Activated CD8-positive, alpha-beta T cell treated with anti-CD3 and anti-CD28 coated beads, Interleukin-2, amount 10 ng/mL, durations not matched to agents 7 days and 5 days (primary cell): ENCODE measurements at regions not wholly inside any gene's neighbourhood (a gene's known extent, or its start where the extent isn't known, plus 50 kb on each side); places are given as distances from the start of the nearest gene placed in this dataset.
"Not testable (repeated sequence)": the region's sequence is repeated elsewhere in the genome, so short reads cannot be mapped to it uniquely, and the experiment has no call there.

ENCODE experiments used
- ATAC-seq: fragments of 150-1000 bp; cut with Tn5 transposase; one replicate; pipeline ENCODE4 v1.10.0; 2021; ENCODE audit warnings: moderate library complexity
- CTCF ChIA-PET: fragments of 350-600 bp; sonication (Branson Sonifier 250); formaldehyde crosslinking; loops from one replicate; lab custom pipeline; 2021; ENCODE audit warnings: antibody characterized with exemption; lab: Charles Lee
- POLR2A ChIA-PET: fragments of 350-600 bp; sonication (Branson Sonifier 250); formaldehyde crosslinking; loops from one replicate; lab custom pipeline; 2021; ENCODE audit warnings: antibody characterized with exemption; lab: Charles Lee
- DNase-seq: peaks from one replicate; pipeline ENCODE4 v3.0.0-alpha.2; 2020
- H3K27ac Mint-ChIP-seq: one replicate; pipeline ENCODE4 v1.8.0; 2021; ENCODE audit warnings: mild to moderate bottlenecking, mixed read lengths
- H3K27me3 Mint-ChIP-seq: one replicate; pipeline ENCODE4 v1.8.0; 2021; ENCODE audit warnings: low read depth, mixed read lengths
- H3K36me3 Mint-ChIP-seq: one replicate; pipeline ENCODE4 v1.8.0; 2021; ENCODE audit warnings: low read depth, mixed read lengths
- H3K4me1 Mint-ChIP-seq: one replicate; pipeline ENCODE4 v1.8.0; 2021; ENCODE audit warnings: low read depth, mixed read lengths
- H3K4me3 Mint-ChIP-seq: one replicate; pipeline ENCODE4 v1.8.0; 2021; ENCODE audit warnings: mild to moderate bottlenecking, mixed read lengths
- H3K9me3 Mint-ChIP-seq: one replicate; pipeline ENCODE4 v1.8.0; 2022; ENCODE audit warnings: mixed read lengths; ENCODE audit not compliant: insufficient read depth

DNA sequence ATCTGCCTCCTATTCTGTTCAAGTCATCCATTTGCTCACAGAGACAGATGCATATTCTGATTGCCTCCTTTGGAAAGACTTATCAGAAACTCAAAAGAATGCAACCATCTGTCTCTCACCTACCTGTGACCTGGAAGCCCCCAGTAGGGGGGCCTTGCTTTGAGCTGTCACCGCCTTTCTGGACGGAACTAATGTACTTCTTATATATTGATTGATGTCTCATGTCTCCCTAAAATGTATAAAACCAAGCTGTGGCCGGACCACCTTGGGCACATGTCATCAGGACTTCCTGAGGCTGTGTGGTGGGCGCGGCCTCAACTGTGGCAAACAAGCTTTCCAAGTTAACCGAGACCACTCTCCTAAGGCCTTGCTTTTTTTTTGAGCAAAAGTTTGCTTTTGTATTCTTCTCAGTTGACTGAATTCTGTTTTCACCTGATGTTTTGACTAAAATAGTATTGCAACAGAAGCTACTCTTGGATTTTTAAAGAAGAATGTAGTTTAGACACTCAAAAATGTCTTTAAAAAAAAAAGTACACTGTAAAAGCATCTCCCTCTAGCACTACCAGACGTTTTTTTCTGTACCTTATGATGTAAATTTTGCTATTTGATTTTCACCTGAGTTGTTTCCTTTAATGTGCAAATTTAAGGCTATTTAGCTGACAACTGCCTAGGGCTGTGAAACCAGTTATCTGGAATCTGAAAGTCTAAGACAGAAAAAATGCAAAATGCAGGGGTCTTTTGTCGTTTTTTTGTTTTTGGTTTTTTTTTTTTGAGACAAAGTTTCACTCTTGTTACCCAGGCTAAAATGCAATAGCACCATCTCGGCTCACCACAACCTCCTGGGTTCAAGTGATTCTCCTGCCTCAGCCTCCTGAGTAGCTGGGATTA is 298.8 kb upstream of the SGCG start:
- CTCF ChIA-PET, DNase-seq, POLR2A ChIA-PET, H3K9me3 Mint-ChIP-seq, H3K4me3 Mint-ChIP-seq, ATAC-seq, H3K27ac Mint-ChIP-seq, H3K36me3 Mint-ChIP-seq, H3K27me3 Mint-ChIP-seq, H3K4me1 Mint-ChIP-seq: not testable (repeated sequence)

- Mint-ChIP-seq H3K4me3 (no peak overlapping the region), H3K9me3 (no peaks in the 10 kb centered on the region), H3K27ac (no peak overlapping the region), H3K36me3 (no peaks in the 10 kb centered on the region), H3K27me3 (no peaks in the 10 kb centered on the region), H3K4me1 (no peaks in the 10 kb centered on the region)
- ChIA-PET CTCF (no interaction called here), POLR2A (no interaction called here)
- no peak for ATAC-seq
- DNase-seq: no peak
Observed at GRCh38 chr13:22883262-22883840, 297.4 kb upstream of the SGCG start.

DNA sequence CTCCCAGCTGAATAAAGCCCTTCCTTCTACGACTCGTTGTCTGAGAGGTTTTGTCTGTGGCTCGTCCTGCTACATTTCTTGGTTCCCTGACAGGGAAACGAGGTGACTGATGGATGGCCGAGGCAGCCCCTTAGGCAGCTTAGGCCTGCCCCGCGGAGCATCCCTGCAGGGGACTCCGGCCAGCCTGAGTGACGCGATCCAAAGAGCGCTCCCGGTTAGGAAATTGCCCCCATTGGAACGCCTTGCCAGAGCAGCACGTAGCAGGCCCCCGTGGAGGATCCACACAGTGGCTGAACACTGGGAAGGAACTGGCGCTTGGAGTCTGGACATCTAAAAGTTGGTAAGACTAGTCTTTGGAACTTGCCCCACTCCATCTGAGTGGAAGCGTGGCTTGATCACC is 296.8 kb upstream of the SGCG start:
- POLR2A ChIA-PET: no interaction called here
- peaks cover 3% of the 10 kb centered on the region for H3K9me3 Mint-ChIP-seq
- DNase-seq (no peak), ATAC-seq (no peak)
- CTCF ChIA-PET: no interaction called here
- no peaks in the 10 kb centered on the region for H3K36me3 Mint-ChIP-seq
- no peaks in the 10 kb centered on the region for H3K27me3 Mint-ChIP-seq
- H3K27ac Mint-ChIP-seq: no peak overlapping the region
- H3K4me3 Mint-ChIP-seq: no peak overlapping the region
- no peaks in the 10 kb centered on the region for H3K4me1 Mint-ChIP-seq

- H3K4me3 Mint-ChIP-seq, POLR2A ChIA-PET, DNase-seq, H3K9me3 Mint-ChIP-seq, H3K4me1 Mint-ChIP-seq, ATAC-seq, H3K36me3 Mint-ChIP-seq, H3K27ac Mint-ChIP-seq, H3K27me3 Mint-ChIP-seq, CTCF ChIA-PET: not testable (repeated sequence)
Observed at GRCh38 chr13:22886061-22886460, 294.7 kb upstream of the SGCG start.

DNA sequence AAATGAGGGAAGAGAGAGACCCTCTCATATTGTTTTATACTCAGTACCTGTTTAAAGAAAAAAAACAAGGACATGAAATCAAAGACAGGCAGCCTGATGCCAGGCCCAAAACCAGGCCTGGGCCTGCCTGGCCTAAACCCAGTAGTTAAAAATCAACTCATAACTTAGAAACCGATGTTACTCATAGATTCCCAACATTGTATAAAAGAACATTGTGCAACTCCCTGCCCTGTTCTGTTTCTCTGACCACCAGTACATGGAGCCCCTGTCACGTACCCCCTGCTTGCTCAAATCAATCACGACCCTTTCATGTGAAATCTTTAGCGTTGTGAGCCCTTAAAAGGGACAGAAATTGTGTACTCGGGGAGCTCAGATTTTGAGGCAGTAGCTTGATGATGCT is 291.4 kb upstream of the SGCG start:
- H3K27ac Mint-ChIP-seq, H3K4me3 Mint-ChIP-seq, POLR2A ChIA-PET, H3K27me3 Mint-ChIP-seq, H3K36me3 Mint-ChIP-seq, ATAC-seq, DNase-seq, CTCF ChIA-PET, H3K4me1 Mint-ChIP-seq: not testable (repeated sequence)
- H3K9me3 Mint-ChIP-seq: peaks cover 13% of the 10 kb centered on the region

DNA sequence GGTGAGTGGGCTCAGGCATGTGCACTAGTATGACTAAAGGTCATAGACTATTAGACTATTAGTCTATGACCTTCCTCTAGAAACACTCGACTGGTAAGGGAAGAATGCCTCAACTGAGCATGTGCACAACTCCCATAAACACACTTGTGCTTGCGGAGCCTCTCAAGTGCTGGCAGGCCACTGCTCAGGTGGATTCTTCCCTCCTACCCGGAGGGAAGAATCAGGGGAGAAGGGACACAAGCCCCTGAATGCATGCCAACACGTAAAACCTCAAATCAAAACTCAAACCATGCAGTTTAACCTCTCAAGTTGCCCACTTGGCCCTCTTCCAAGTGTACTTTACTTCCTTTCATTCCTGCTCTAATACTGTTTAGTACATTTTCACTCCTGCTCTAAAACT is 287.6 kb upstream of the SGCG start:
- CTCF ChIA-PET: no interaction called here
- no peaks in the 10 kb centered on the region for H3K4me1 Mint-ChIP-seq
- POLR2A ChIA-PET: no interaction called here
- H3K36me3 Mint-ChIP-seq: no peaks in the 10 kb centered on the region
- no peak overlapping the region for H3K27ac Mint-ChIP-seq
- no peak overlapping the region for H3K4me3 Mint-ChIP-seq
- H3K27me3 Mint-ChIP-seq: no peaks in the 10 kb centered on the region
- peaks cover 13% of the 10 kb centered on the region for H3K9me3 Mint-ChIP-seq
- DNase-seq: no peak
- ATAC-seq: no peak

- no peak overlapping the region for H3K27ac Mint-ChIP-seq
- no peaks in the 10 kb centered on the region for H3K27me3 Mint-ChIP-seq
- H3K36me3 Mint-ChIP-seq: no peaks in the 10 kb centered on the region
- peaks cover 11% of the 10 kb centered on the region for H3K9me3 Mint-ChIP-seq
- H3K4me1 Mint-ChIP-seq: no peaks in the 10 kb centered on the region
- DNase-seq (no peak), ATAC-seq (no peak)
- POLR2A ChIA-PET: no interaction called here
- CTCF ChIA-PET: no interaction called here
- H3K4me3 Mint-ChIP-seq: no peak overlapping the region
Observed at GRCh38 chr13:22893777-22894176, 287.0 kb upstream of the SGCG start.

- CTCF ChIA-PET: no interaction called here
Observed at GRCh38 chr13:22897571-22898314, 283.0 kb upstream of the SGCG start.

DNA sequence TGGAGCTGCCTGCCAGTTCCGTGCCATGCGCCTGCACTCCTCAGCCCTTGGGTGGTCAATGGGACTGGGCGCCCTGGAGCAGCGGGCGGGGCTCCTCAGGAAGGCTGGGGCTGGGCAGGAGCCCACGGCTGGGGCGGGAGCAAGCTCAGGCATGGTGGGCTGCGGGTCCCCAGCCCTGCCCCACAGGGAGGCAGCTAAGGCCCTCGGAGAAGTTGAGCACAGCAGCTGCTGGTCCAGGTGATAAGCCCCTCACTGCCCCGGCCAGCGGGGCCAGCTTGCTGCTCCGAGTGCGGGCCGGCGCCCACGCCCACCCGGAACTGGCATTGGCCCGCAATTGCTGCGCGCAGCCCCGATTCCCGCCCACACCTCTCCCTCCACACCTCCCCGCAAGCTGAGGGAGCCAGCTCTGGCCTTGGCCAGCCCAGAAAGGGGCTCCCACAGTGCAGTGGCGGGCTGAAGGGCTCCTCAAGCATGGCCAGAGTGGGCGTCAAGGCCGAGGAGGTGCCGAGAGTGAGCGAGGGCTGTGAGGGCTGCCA is 280.3 kb upstream of the SGCG start:
- CTCF ChIA-PET, ATAC-seq, POLR2A ChIA-PET, DNase-seq, H3K27ac Mint-ChIP-seq, H3K9me3 Mint-ChIP-seq, H3K27me3 Mint-ChIP-seq, H3K4me3 Mint-ChIP-seq, H3K4me1 Mint-ChIP-seq, H3K36me3 Mint-ChIP-seq: not testable (repeated sequence)

More at GRCh38 chr13:22897571-22898314, 283.0 kb upstream of the SGCG start:
- Mint-ChIP-seq H3K27me3 (no peaks in the 10 kb centered on the region), H3K4me1 (no peaks in the 10 kb centered on the region), H3K36me3 (no peaks in the 10 kb centered on the region), H3K9me3 (peaks cover 1% of the 10 kb centered on the region), H3K27ac (no peak overlapping the region), H3K4me3 (no peak overlapping the region)
- DNase-seq (no peak), ATAC-seq (no peak)
- POLR2A ChIA-PET: no interaction called here

DNA sequence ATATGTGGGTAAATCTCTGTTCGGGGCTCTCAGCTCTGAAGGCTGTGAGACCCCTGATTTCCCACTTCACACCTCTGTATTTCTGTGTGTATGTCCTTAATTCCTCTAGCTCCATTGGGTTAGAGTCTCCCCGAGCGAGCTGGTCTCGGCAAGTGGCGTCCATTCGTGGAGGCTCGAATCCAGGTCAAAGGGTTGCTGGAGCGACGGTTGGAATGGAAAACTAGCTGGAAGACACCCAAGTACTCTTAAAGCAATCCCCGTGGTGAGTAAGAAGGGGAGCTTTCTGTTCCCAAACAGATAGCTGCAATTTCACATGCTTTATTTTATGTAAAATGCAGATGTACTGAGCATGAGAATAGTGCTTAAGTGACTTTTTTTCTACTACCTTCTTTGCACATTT is 277.5 kb upstream of the SGCG start:
- CTCF ChIA-PET: no interaction called here
- no peaks in the 10 kb centered on the region for H3K36me3 Mint-ChIP-seq
- no peak for ATAC-seq
- no peaks in the 10 kb centered on the region for H3K4me1 Mint-ChIP-seq
- POLR2A ChIA-PET: no interaction called here
- H3K27me3 Mint-ChIP-seq: peaks cover 2% of the 10 kb centered on the region
- DNase-seq: no peak
- H3K4me3 Mint-ChIP-seq: no peak overlapping the region
- no peak overlapping the region for H3K27ac Mint-ChIP-seq
- no peaks in the 10 kb centered on the region for H3K9me3 Mint-ChIP-seq

DNA sequence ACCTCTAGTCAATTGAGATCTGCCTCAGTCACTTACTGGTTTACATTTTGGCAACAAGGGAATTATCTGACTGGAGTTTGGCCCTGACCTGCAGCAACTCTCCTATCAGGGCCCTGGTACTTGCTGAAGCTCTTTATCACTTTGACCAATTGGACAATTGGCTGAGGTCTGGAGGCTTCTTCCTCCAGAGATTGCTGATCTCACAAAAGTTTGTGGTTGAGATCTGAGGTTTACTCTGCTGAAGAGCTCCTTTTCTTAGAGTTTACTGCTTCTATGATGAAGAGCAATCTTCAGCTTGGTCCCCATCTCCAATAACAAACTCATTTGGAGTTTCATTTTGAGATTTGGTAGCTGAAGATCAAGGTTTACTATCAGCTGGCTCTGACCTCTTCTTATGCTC is 276.9 kb upstream of the SGCG start:
- H3K9me3 Mint-ChIP-seq: no peaks in the 10 kb centered on the region
- no peak for DNase-seq
- H3K4me1 Mint-ChIP-seq: no peaks in the 10 kb centered on the region
- H3K27me3 Mint-ChIP-seq: peaks cover 2% of the 10 kb centered on the region
- ATAC-seq: no peak
- POLR2A ChIA-PET: no interaction called here
- CTCF ChIA-PET: no interaction called here
- no peaks in the 10 kb centered on the region for H3K36me3 Mint-ChIP-seq
- H3K4me3 Mint-ChIP-seq: no peak overlapping the region
- H3K27ac Mint-ChIP-seq: no peak overlapping the region
